ENCODE measurements at regions not wholly inside any gene's neighbourhood (a gene's known extent, or its start where the extent isn't known, plus 50 kb on each side); places are given as distances from the start of the nearest gene placed in this dataset.

- H3K27me3 ChIP-seq (ENCODE audit: insufficient read depth, low read length, poor library complexity, severe bottlenecking) = no peaks in the 10 kb centered on the region
- no peaks in the 10 kb centered on the region for H3K36me3 ChIP-seq (ENCODE audit: insufficient read depth, low read length)
- H3K9me3 Mint-ChIP-seq = peaks cover 0 to 16% (median 4%) of the 10 kb centered on the region in 5 donors
- no peak for DNase-seq
- H3K4me3 ChIP-seq (ENCODE audit: low read length) = no peak overlapping the region
- no peaks in the 10 kb centered on the region for H3K4me1 Mint-ChIP-seq
- H3K4me3 Mint-ChIP-seq = no peak overlapping the region
- no peaks in the 10 kb centered on the region for H3K36me3 Mint-ChIP-seq
- H3K27ac Mint-ChIP-seq = no peak overlapping the region
- ChIA-PET POLR2A (no interaction called here), CTCF (no interaction called here)
- H3K4me1 ChIP-seq (ENCODE audit: insufficient read depth, low read length) = no peaks in the 10 kb centered on the region
- H3K27me3 Mint-ChIP-seq = no peaks in the 10 kb centered on the region
- H3K27ac ChIP-seq (ENCODE audit: low read depth, low read length) = no peak overlapping the region
- no peaks in the 10 kb centered on the region for H3K9me3 ChIP-seq (ENCODE audit: low read length)
These were observed 1120.3 kb downstream of the BRINP3 start for GRCh38 chr1:189357317-189357716.

DNA sequence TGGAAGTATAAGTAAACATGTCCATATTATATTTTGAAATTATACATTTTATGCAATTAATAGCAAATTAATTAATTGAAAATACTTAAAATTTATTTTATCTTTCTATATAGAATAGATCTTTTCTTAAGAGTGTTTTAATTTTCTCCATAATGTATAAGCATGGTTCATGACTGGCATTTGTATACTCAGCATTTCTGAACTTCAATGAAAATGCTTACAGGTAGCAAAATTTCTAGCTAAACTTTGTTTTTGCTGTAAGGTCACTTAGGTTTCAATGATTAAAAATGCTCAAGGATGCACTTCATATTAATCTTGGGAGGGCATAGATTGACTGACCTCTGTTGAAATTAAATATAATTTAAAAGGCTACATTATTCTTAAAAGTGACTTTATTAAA is 1108.1 kb downstream of the BRINP3 start:
- Histone ChIP-seq H3K9me3 (ENCODE audit: low read length) (no peaks in the 10 kb centered on the region), H3K4me3 (ENCODE audit: low read length) (no peak overlapping the region), H3K27ac (ENCODE audit: low read depth, low read length) (no peak overlapping the region), H3K27me3 (ENCODE audit: insufficient read depth, low read length, poor library complexity, severe bottlenecking) (no peaks in the 10 kb centered on the region), H3K36me3 (ENCODE audit: insufficient read depth, low read length) (no peaks in the 10 kb centered on the region), H3K4me1 (ENCODE audit: insufficient read depth, low read length) (no peaks in the 10 kb centered on the region)
- Mint-ChIP-seq H3K36me3 (no peaks in the 10 kb centered on the region), H3K27ac (no peak overlapping the region), H3K27me3 (no peaks in the 10 kb centered on the region), H3K4me3 (no peak overlapping the region), H3K9me3 (peaks cover 2 to 24% (median 9%) of the 10 kb centered on the region in 5 donors), H3K4me1 (no peaks in the 10 kb centered on the region)
- ChIA-PET CTCF (no interaction called here), POLR2A (no interaction called here)
- DNase-seq = no peak

DNA sequence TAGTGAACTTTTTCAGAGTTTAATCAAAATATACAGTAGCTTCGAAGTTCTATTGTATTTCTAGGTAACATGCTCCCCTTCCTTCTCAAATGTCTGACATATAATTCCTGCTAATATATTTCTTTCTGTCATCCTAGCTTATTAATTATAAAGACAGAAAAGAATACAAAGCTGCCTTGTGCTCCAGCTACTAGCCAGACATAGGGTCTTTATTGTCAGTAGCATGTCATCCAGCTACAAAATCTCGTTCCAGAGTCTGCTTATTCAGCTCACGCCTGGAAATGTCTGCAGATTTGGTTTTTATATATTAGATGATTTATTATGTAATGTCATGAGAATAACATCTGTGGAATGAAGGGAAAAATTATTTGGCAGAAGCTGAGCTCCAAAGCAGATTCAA is 1102.8 kb downstream of the BRINP3 start:
- Histone ChIP-seq H3K36me3 (ENCODE audit: insufficient read depth, low read length) (no peaks in the 10 kb centered on the region), H3K4me3 (ENCODE audit: low read length) (no peak overlapping the region), H3K27me3 (ENCODE audit: insufficient read depth, low read length, poor library complexity, severe bottlenecking) (no peaks in the 10 kb centered on the region), H3K4me1 (ENCODE audit: insufficient read depth, low read length) (no peaks in the 10 kb centered on the region), H3K9me3 (ENCODE audit: low read length) (no peaks in the 10 kb centered on the region), H3K27ac (ENCODE audit: low read depth, low read length) (no peak overlapping the region)
- H3K4me1 Mint-ChIP-seq = no peaks in the 10 kb centered on the region
- peaks cover 4 to 24% (median 13%) of the 10 kb centered on the region in 5 donors for H3K9me3 Mint-ChIP-seq
- ChIA-PET POLR2A (no interaction called here), CTCF (no interaction called here)
- DNase-seq = no peak
- no peak overlapping the region for H3K4me3 Mint-ChIP-seq
- H3K36me3 Mint-ChIP-seq = no peaks in the 10 kb centered on the region
- H3K27ac Mint-ChIP-seq = no peak overlapping the region
- H3K27me3 Mint-ChIP-seq = no peaks in the 10 kb centered on the region

- H3K4me3 ChIP-seq (ENCODE audit: low read length) = no peak overlapping the region
- no peak overlapping the region for H3K4me3 Mint-ChIP-seq
- no peaks in the 10 kb centered on the region for H3K27me3 ChIP-seq (ENCODE audit: insufficient read depth, low read length, poor library complexity, severe bottlenecking)
- ChIA-PET CTCF (no interaction called here), POLR2A (no interaction called here)
- H3K4me1 Mint-ChIP-seq = no peaks in the 10 kb centered on the region
- H3K9me3 Mint-ChIP-seq = peaks cover 5 to 37% (median 7%) of the 10 kb centered on the region in 5 donors
- H3K36me3 Mint-ChIP-seq = no peaks in the 10 kb centered on the region
- H3K9me3 ChIP-seq (ENCODE audit: low read length) = no peaks in the 10 kb centered on the region
- H3K36me3 ChIP-seq (ENCODE audit: insufficient read depth, low read length) = no peaks in the 10 kb centered on the region
- no peaks in the 10 kb centered on the region for H3K27me3 Mint-ChIP-seq
- H3K27ac ChIP-seq (ENCODE audit: low read depth, low read length) = no peak overlapping the region
- no peak overlapping the region for H3K27ac Mint-ChIP-seq
- no peaks in the 10 kb centered on the region for H3K4me1 ChIP-seq (ENCODE audit: insufficient read depth, low read length)
- no peak for DNase-seq
These were observed 1072.2 kb downstream of the BRINP3 start for GRCh38 chr1:189405419-189405818.

- CTCF ChIA-PET = no interaction called here
- H3K4me3 Mint-ChIP-seq = no peak overlapping the region
These were observed 1067.9 kb downstream of the BRINP3 start for GRCh38 chr1:189409774-189410173.

GRCh38 chr1:189424746-189425331 is 1052.8 kb downstream of the BRINP3 start:
- no peak overlapping the region for H3K27ac ChIP-seq (ENCODE audit: low read depth, low read length)
- Mint-ChIP-seq H3K27ac (no peak overlapping the region), H3K36me3 (no peaks in the 10 kb centered on the region), H3K4me1 (no peaks in the 10 kb centered on the region), H3K27me3 (no peaks in the 10 kb centered on the region), H3K4me3 (no peak overlapping the region), H3K9me3 (peaks cover 0 to 38% (median 8%) of the 10 kb centered on the region in 5 donors)
- no peak overlapping the region for H3K4me3 ChIP-seq (ENCODE audit: low read length)
- ChIA-PET POLR2A (no interaction called here), CTCF (no interaction called here)
- DNase-seq = no peak
- H3K36me3 ChIP-seq (ENCODE audit: insufficient read depth, low read length) = no peaks in the 10 kb centered on the region
- H3K9me3 ChIP-seq (ENCODE audit: low read length) = no peaks in the 10 kb centered on the region
- H3K4me1 ChIP-seq (ENCODE audit: insufficient read depth, low read length) = no peaks in the 10 kb centered on the region
- H3K27me3 ChIP-seq (ENCODE audit: insufficient read depth, low read length, poor library complexity, severe bottlenecking) = no peaks in the 10 kb centered on the region

More at GRCh38 chr1:189409774-189410173, 1067.9 kb downstream of the BRINP3 start:
- H3K36me3 Mint-ChIP-seq = no peaks in the 10 kb centered on the region
- H3K27me3 ChIP-seq (ENCODE audit: insufficient read depth, low read length, poor library complexity, severe bottlenecking) = no peaks in the 10 kb centered on the region
- no peaks in the 10 kb centered on the region for H3K4me1 ChIP-seq (ENCODE audit: insufficient read depth, low read length)
- no peak overlapping the region for H3K27ac ChIP-seq (ENCODE audit: low read depth, low read length)
- peaks cover 6 to 29% (median 12%) of the 10 kb centered on the region in 5 donors for H3K9me3 Mint-ChIP-seq
- no peaks in the 10 kb centered on the region for H3K4me1 Mint-ChIP-seq
- H3K36me3 ChIP-seq (ENCODE audit: insufficient read depth, low read length) = no peaks in the 10 kb centered on the region
- no peak overlapping the region for H3K27ac Mint-ChIP-seq
- H3K9me3 ChIP-seq (ENCODE audit: low read length) = no peaks in the 10 kb centered on the region
- no peak for DNase-seq
- H3K4me3 ChIP-seq (ENCODE audit: low read length) = no peak overlapping the region
- H3K27me3 Mint-ChIP-seq = no peaks in the 10 kb centered on the region
- POLR2A ChIA-PET = no interaction called here

DNA sequence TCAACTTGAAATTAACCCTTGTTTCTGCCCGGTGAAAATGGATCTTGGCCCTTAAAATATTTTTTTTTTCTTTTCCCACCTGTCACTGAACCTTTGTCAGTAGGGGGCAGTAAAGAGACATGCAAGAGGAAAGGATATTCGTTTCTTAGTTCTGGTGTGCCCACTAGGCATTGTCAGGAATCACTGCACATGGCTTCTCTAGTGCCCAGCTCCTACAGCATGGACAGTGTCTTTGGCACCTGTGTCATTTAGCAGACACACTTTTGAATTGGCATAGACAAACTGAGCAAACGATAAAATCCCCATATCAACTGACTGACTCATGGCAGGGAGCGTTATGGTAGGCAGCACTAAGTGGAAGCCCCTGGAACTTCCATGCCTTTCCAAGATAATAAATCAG is 1048.1 kb downstream of the BRINP3 start:
- H3K9me3 Mint-ChIP-seq = peaks cover 4 to 49% (median 20%) of the 10 kb centered on the region in 5 donors
- no peaks in the 10 kb centered on the region for H3K4me1 ChIP-seq (ENCODE audit: insufficient read depth, low read length)
- H3K36me3 Mint-ChIP-seq = no peaks in the 10 kb centered on the region
- no peak for DNase-seq
- no peaks in the 10 kb centered on the region for H3K9me3 ChIP-seq (ENCODE audit: low read length)
- no peak overlapping the region for H3K4me3 Mint-ChIP-seq
- H3K27ac ChIP-seq (ENCODE audit: low read depth, low read length) = no peak overlapping the region
- no peaks in the 10 kb centered on the region for H3K36me3 ChIP-seq (ENCODE audit: insufficient read depth, low read length)
- H3K4me1 Mint-ChIP-seq = no peaks in the 10 kb centered on the region
- CTCF ChIA-PET = no interaction called here
- H3K4me3 ChIP-seq (ENCODE audit: low read length) = no peak overlapping the region
- no peaks in the 10 kb centered on the region for H3K27me3 ChIP-seq (ENCODE audit: insufficient read depth, low read length, poor library complexity, severe bottlenecking)
- POLR2A ChIA-PET = no interaction called here
- H3K27ac Mint-ChIP-seq = no peak overlapping the region
- H3K27me3 Mint-ChIP-seq = no peaks in the 10 kb centered on the region

DNA sequence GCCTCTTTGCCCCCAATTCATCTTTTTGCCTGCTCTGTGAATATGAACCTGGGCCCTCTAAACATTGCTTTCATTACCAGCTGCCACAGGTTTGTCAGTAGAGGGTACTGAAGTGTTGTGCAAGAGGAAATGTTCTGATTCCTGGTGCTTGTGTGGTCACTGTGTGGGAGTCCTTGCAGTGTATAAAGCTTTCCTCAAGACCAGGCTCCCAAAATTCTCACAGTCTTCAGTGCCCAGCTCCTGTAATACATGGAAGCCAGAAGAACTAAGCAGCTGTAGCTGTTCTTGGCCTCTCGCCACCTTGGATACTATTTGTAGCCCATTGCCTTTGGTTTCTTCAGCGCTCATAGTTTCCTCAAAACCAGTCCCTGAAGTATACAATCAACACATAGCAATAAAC is 1046.2 kb downstream of the BRINP3 start:
- Mint-ChIP-seq H3K9me3 (peaks cover 4 to 47% (median 21%) of the 10 kb centered on the region in 5 donors), H3K27me3 (no peaks in the 10 kb centered on the region), H3K4me3 (no peak overlapping the region), H3K27ac (no peak overlapping the region), H3K4me1 (no peaks in the 10 kb centered on the region), H3K36me3 (no peaks in the 10 kb centered on the region)
- H3K4me1 ChIP-seq (ENCODE audit: insufficient read depth, low read length) = no peaks in the 10 kb centered on the region
- H3K27me3 ChIP-seq (ENCODE audit: insufficient read depth, low read length, poor library complexity, severe bottlenecking) = no peaks in the 10 kb centered on the region
- DNase-seq = no peak
- no peaks in the 10 kb centered on the region for H3K9me3 ChIP-seq (ENCODE audit: low read length)
- no peak overlapping the region for H3K4me3 ChIP-seq (ENCODE audit: low read length)
- CTCF ChIA-PET = no interaction called here
- POLR2A ChIA-PET = no interaction called here
- H3K27ac ChIP-seq (ENCODE audit: low read depth, low read length) = no peak overlapping the region
- H3K36me3 ChIP-seq (ENCODE audit: insufficient read depth, low read length) = no peaks in the 10 kb centered on the region

- Mint-ChIP-seq H3K4me3 (no peak overlapping the region), H3K9me3 (peaks cover 4 to 44% (median 13%) of the 10 kb centered on the region in 5 donors), H3K4me1 (no peaks in the 10 kb centered on the region), H3K36me3 (no peaks in the 10 kb centered on the region), H3K27me3 (no peaks in the 10 kb centered on the region), H3K27ac (no peak overlapping the region)
- H3K4me3 ChIP-seq (ENCODE audit: low read length) = no peak overlapping the region
- H3K27ac ChIP-seq (ENCODE audit: low read depth, low read length) = no peak overlapping the region
- ChIA-PET POLR2A (no interaction called here), CTCF (no interaction called here)
- no peaks in the 10 kb centered on the region for H3K9me3 ChIP-seq (ENCODE audit: low read length)
- no peaks in the 10 kb centered on the region for H3K4me1 ChIP-seq (ENCODE audit: insufficient read depth, low read length)
- H3K27me3 ChIP-seq (ENCODE audit: insufficient read depth, low read length, poor library complexity, severe bottlenecking) = no peaks in the 10 kb centered on the region
- DNase-seq = no peak
- no peaks in the 10 kb centered on the region for H3K36me3 ChIP-seq (ENCODE audit: insufficient read depth, low read length)
These were observed 1044.9 kb downstream of the BRINP3 start for GRCh38 chr1:189432753-189433152.
